ENCODE measurements at regions not wholly inside any gene's neighbourhood (a gene's known extent, or its start where the extent isn't known, plus 50 kb on each side); places are given as distances from the start of the nearest gene placed in this dataset.

DNA sequence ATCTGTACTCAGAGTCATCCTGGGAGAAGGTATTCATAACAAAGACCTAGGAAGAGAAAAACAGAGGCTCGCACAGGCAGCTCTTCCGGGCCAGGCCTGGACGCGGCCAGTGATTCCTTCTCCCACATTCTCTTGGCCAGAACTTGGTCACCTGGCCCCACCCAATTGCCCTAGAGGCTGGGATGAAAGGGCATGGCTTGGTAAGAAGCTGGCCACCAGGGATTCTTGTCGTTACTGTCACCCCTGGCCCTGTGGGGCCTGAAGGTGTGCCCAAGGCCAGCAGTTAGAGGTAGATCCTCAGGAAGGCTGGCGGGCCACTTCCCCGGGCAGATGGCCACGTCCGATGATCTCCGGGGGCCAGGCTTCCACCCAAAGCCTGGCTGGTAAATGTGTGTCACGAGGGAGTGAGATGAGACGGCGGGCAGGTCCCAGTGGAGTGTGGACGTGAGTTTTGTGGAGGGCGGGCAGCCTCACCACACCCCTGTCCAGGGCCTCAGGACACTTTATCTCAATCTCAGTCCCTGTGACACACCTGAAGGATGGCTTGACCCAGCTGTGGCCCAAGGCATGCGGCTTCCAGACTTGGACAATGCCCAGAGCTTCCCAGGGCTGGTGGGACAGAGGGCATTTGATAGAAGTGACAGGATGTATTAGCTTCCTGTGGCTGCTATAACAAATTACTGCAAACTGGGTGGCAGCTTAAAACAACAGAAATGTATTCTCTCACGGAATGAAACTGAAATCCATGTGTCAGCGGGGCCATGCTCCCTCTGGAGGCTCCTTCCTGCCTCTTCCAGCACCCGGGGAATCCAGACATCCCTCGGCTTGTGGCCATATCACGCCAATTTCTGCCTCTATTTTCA, 66.3 kb upstream of the GSE1 start:
- no peak for TF ChIP-seq ZFX (IDR thresholded peaks at IDR 0.05)
- TF ChIP-seq, protein P1, sequence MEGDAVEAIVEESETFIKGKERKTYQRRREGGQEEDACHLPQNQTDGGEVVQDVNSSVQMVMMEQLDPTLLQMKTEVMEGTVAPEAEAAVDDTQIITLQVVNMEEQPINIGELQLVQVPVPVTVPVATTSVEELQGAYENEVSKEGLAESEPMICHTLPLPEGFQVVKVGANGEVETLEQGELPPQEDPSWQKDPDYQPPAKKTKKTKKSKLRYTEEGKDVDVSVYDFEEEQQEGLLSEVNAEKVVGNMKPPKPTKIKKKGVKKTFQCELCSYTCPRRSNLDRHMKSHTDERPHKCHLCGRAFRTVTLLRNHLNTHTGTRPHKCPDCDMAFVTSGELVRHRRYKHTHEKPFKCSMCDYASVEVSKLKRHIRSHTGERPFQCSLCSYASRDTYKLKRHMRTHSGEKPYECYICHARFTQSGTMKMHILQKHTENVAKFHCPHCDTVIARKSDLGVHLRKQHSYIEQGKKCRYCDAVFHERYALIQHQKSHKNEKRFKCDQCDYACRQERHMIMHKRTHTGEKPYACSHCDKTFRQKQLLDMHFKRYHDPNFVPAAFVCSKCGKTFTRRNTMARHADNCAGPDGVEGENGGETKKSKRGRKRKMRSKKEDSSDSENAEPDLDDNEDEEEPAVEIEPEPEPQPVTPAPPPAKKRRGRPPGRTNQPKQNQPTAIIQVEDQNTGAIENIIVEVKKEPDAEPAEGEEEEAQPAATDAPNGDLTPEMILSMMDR (conservative IDR thresholded peaks at IDR 0.05), result no peak

All from C4-2B (cell line).